Putamen (tissue), 1 donor: ENCODE measurements at regions not wholly inside any gene's neighbourhood (a gene's known extent, or its start where the extent isn't known, plus 50 kb on each side); places are given as distances from the start of the nearest gene placed in this dataset.
"Not testable (repeated sequence)": the region's sequence is repeated elsewhere in the genome, so short reads cannot be mapped to it uniquely, and the experiment has no call there.

Experiments
- DNase-seq: peaks from one replicate; pipeline ENCODE4 v3.0.0-alpha.2; 2016; ENCODE audit warnings: low spot score

DNA sequence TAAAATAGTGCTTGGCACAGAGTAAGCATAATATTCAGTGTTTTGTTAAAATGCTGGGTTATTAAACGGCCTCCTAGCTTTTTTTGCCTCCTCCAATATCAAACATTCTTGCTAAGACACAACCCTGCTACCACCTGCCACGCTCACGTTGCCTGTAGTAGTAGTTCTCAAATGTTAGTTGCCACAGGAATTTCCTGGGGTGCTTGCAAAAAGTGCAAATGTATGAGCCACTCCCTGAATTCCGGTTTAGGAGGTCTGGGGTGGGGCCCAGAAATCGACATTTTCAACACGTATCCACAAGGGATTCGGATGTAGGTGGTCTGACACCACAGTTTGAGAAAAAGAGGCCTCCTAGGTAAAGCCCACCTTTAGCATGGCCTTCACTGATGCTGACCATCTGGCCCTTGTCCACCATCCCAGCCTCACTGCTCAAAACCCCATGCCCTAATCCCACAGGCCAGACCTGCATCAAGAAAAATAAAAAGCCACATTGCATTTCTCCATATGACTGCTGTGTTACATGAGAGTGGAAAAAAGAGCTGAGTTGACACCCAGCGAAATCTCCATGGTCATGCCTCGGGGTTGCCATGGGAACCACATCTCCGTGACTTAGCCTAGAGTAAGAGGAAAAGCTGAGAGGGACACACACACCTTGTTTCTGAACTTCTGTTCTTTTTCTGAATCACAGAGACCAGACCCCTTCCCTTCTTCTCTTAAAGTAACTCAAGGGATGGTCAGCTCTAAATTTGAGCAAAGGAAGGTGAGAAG is 116.4 kb upstream of the HES1 start:
- no peak for DNase-seq

DNA sequence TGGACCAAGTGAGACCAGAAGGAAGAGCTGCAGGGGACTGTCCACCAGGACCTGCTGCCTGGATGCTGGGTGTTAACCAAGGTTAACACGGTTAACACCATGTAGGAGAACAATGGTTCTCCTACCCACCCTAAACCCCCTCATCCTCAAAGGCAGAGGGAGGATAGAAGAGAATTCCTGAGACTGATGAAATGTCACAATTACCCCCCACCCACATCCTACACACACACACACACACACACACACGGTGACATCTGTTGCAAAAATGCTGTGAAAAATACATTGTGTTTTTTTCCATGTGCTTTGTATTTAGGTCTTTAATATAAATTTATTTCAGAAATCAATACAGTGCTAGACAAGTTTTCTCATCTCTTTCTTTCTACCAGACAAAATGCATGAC is 113.9 kb upstream of the HES1 start:
- no peak for DNase-seq

DNA sequence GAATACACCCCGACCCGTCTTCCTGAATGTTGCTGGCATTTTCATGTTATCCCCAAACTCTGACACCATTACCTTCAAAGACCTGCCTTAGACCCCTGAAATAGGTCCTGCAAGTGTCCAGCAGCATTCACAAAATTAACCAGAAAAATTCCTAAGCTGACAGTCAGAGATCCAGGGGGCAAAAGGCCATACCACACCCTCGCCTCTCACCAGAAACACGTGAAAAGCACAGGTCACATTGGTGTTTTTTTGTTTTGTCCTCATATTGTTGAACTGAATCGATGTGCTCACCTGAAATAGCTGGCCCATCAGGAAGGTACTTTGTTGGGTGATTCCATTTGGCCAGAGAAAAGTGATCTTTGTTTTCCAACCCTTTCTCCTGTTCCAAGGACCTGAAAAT is 113.1 kb upstream of the HES1 start:
- no peak for DNase-seq

DNA sequence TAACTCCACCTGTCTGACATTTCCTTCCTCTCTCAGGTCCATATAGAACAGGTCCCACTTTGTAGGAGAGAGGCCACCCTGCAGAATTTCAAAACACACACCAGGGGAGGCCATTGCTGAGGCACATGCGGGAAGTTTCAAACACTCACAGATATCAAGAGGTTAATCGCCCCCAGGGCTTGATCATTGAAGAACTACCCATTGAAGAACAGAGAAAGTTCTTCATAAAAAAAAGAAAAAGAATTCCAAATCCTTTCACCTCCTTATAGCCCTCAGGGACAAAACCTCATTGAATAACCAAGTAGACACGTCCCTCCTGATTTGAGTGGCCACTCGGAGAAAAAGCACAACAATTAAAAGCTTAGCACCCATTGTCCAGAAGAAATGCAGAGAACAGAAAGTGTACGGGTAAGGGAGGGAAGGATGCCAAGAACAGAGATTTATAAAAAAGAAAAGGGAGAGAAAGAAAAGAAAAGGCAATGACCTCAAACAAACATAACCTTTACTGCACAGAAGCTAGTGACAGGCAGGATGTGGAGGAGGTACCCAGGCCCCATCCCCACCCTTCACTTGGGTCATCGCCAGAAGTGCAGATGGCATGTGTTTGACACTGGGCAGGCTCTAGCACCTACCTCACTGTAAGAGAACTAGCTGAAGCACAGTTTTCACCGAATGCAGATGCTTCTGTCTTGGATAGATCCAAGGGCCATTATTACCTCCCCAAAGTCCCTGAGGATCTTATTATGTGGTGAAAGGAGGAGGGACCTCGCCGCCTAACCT is 112.3 kb upstream of the HES1 start:
- no peak for DNase-seq

DNA sequence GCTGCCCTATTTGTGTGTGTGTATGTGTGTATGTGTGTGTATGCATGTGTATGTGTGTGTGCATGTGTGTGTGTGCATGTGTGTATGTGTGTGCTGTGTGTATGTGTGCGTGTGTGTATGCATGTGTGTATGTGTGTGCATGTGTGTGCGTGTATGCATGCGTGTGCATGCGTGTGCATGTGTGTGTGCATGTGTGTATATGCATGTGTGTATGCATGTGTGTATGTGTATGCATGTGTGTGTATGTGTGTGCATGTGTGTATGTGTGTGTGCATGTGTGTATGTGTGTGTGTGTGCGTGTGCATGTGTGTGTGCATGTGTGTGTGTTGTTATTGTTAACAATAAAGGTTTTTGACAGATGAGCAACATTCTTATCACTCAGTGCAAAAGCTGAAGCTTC is 110.8 kb upstream of the HES1 start:
- DNase-seq: no peak

DNA sequence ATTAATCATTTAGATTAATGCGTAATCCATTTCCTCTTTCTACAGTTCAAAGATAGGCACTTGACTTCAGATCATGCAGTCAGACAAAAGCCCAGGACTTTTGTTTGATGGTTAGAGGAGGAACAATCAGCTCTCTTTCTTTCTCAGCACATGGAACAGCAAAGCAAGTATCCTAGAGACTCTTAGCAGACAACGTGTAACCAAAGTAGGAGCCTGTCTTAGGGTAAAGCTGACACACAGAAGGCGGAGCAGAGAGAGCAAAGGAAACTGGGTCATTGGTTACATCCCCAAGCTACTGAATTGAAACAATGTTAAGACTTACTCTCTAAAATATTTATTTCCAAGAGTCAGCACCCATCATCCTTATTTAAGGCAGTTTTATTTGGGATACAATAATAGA is 110.0 kb upstream of the HES1 start:
- no peak for DNase-seq

DNA sequence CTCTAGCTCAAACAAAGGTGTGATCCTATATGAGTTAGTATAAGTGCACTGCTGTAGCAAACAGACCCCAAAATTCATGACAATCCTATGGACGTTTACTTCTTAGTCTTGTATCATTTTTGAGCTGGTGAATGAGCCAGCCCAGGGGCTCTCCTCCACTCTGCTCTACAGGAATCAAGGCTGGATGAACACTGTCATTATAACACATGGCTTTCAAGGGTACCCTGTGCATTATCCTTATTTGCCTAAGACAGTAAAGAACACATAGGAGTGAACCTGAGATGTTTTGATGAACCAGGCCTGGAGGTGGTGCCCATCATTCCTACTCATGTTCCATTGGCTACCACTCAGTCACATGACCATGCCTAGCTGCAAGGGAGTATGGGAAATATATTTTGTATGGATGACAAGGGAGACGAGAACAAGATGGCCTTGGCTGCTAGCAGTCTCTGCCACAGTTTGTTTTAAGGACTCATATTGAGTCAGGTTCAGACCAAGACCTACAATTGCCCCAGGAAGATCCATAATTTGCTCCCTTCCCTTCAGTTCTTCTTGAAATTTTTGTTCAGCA is 107.4 kb upstream of the HES1 start:
- DNase-seq: no peak

DNA sequence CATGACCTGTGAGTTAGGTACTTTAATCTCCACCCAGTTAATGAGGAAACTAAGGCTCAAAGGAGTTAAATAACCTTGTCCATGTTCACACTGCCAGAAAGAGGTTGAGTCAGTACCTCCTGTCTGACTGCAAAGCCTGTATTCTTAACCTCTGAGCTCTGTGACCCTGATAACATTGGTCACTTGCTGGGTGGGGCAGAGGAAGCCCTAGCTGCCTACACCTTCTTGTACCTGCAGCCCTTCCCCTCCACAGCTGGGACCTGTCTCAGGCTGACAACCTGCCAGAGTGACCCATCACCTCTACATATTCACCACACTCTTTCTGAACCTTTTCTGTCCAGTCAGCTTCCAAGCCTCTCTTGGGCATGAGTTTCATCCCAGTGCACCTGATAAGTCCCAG is 106.1 kb upstream of the HES1 start:
- no peak for DNase-seq

DNA sequence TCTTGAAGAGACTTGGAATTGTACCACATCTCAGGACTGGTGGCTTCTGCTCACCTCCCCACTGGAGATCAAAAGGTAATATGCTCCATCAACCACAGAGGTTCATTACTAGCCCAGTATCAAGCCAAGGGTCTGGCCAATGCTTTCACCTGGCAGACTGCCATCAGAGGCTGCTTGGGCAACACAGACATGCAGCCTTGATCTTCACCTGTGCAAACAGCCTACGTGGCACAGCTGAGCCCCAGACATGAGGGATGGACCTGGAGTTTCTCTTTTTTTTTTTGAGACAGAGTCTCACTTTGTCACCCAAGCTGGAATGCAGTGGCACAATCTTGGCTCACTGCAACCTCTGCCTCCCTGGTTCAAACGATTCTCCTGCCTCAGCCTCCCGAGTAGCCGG is 105.6 kb upstream of the HES1 start:
- no peak for DNase-seq

DNA sequence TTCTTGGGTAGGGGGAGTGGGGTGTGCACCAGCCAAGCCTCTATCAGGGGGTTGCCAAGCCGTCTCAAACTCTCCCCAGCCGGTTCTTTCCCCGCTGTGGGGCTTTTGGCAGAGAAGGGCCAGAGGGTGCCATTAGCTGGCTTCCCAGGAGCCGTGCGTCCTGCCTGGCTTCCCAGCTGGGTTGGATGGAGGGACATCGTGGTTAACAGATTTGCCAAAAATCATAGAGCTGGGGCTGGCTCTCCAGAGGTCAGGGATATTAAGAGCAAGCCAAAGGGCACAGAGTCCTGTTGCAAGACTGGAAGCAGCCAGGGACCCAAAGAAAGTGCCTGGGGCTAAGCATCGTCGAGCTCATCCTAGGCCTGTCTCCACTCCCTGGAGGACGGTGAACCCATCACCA is 104.6 kb upstream of the HES1 start:
- no peak for DNase-seq

DNA sequence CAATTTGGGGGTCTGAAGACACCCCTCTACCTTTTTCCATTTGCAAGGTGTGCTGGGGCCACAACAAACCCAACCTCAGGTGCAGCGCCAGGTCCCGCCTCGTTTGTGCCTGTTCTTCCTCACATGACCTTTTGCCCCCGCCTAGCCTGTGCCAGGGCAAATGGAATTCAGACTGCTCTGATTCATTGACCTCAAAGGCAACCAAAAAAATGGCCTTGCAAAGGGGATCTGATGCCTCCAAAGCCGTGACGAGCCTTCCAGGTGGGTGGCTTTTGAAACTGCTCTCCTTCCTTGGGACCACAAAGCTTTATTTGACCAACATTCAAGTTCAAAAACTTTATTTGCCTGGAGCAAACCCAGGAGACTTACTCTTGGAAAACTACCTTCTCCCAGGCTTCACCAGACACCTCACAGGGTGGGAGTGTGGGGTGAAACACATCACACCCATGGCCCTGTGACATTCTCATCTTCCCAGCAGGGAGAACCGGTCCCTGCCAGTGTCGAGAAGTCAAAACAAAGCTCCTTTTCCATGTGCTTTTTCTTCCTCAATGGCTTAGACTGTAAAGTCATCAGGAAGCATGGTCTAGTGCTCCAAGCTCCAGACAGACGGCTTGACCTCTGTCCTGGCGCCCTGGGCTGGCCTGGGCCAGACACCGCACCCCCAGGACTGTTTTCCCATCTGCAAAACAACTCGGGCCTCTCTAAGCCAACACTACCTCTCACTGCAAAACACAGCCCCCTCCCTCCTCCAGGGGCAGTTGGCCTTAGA is 103.9 kb upstream of the HES1 start:
- DNase-seq: no peak

DNA sequence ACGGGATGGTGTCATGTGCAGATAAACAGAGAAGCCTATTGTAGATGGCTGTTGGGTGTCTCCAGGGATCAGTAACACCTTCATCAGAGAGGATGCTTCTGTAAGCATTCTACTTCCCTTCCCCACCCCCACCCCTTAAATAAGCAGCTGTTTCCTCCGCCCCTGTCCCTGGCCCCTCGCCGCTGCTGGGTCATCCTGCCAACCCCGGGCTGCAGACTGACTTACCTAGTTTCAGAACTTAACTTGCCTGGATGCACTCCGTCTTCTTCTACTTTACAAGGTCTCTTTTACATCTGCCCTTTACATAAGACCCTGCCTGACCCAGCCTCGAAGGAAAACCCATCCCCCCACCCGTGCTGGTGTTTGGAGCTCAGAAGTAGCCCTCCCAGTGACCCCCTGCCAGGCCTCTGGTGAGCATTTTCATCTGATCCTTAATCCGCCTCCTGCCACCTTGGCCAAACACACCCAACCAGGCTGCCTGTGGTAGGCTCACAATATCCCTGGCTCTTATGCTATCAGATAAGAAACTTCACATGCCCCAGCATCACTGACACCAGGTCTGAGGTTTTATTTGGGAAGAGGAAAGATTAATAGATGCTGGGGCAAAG is 103.0 kb upstream of the HES1 start:
- no peak for DNase-seq

DNA sequence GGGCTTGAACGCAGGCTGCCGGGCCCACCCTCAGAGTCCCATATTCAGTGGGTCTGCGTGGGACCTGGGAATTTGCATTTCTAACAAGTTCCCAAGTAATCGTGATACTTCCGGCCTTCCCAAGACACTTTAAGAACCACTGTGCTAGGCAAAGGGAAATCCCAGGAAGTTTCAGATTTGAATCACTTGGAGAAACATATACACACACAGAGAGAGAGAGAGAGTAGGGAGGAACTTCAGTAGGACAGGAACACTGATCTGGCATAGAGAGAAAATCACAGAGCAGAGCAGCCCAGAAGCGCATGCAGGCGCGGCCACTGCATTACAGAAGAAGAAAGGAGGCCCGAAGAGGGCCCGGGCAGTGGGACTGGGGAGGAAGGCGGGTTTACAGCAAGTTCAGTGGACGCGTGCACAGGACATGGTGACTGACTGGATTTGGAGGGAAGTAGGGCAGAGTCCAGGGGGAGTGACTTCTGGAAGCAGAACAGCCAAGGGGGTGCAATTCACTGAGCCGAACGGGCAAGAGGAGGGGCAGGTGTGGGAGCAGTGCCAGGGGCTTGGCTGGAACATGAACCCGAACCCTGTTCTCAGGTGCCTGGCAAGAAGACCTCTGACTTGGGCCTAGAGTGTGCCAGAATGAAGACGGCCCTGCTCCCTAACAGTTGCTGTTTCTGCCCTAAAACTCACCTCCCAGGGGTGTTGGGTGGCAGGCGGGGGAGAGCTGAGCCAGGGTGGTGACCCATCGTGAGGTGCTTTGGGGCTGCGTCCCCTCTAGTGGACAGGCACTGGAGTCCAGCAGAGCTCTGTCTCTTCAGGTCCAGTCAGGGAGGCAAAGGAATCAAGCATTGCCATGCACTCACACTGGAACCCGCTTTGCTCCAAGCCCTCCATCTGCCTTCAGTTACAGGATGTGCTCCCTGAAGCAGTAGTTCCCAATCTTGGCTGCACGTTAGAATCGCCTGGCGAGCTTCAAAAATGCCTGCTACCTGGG is 101.3 kb upstream of the HES1 start:
- no peak for DNase-seq

DNA sequence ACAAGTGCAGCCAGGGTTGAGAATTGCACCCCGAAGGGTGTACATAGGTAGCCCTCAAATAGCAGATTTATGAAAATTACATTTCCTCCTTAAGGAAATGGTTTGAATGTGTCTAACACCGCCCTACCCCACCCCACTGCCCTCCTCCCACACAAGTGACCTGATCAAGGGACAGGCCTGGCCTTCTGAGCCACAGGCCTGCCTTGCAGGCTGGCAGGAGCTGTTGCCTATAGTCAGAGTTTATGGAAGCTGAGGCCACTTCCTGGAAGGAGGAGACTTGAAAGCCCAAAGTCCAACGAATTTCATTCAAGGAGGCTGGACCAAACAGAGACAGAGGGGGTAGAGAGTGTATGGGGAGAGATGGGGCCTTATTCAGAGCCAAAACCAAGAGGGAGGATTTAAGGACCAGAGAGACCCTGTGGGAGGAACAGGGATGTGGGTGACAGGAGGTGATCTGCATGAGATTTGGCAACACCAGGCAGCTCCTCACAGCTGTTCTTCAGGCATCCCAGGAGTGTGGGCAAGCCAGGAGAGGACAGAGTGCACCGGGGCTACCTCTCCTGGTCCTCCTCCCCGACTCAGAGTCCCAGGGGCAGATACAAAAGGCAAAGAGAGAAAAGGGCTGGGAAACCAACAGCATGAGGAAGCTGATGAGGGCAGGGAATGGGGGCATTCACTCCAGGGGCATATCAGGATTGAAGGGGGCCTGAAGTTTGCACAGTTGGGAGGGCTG is 100.4 kb upstream of the HES1 start:
- DNase-seq: no peak

DNA sequence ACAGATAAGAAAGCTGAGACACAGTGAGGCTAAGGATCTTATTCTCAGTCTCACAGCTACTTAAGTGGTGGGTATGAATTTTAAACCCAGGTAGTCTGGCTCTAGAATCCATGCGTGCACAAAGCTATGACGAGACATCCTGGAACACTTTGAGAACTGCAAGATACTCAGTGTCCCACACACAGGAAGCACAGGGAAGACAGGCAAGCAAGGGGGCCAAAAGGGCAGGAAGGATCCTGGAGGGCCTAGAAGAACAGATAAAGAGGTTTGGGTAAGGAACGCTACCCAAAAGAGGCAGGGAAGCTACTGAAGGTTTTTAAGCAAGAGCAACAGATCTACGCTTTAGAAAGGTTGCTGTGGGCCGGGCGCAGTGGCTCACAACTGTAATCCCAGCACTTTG is 99.1 kb upstream of the HES1 start:
- DNase-seq: no peak

DNA sequence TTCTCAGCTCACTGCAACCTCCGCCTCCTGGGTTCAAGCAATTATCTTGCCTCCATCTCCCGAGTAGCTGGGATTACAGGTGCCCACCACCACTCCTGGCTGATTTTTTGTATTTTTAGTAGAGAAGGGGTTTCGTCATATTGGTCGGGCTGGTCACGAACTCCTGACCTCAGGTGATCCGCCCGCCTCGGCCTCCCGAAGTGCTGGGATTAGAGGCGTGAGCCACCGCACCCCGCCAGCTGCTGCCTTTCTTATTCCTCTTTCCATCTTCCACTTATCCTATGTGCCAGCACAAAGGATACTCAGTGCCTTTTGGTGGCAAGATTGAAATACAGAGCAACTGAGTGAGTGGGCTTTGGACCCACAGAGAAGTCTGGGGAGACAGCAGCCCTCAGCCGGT is 97.6 kb upstream of the HES1 start:
- not testable (repeated sequence) for DNase-seq

DNA sequence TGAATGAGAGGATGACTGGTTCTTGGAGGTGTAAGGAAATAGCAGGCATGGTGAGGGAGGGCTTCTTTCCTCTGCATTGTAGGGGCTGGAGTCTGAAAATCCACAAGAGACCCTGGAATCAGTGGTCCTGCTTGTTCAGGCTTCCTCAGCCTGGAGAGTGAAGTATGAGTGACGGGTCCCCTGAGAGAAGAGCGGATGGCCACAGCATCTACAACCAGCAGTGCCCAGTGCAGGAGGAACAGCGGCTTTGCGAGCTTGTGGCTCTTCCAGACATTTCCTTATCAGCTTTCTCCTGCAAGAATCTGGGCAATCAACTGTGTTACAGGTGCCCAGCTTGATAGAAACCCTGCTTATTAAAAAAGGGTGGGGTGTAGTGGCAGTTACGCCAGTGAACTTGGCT is 97.0 kb upstream of the HES1 start:
- DNase-seq: no peak

DNA sequence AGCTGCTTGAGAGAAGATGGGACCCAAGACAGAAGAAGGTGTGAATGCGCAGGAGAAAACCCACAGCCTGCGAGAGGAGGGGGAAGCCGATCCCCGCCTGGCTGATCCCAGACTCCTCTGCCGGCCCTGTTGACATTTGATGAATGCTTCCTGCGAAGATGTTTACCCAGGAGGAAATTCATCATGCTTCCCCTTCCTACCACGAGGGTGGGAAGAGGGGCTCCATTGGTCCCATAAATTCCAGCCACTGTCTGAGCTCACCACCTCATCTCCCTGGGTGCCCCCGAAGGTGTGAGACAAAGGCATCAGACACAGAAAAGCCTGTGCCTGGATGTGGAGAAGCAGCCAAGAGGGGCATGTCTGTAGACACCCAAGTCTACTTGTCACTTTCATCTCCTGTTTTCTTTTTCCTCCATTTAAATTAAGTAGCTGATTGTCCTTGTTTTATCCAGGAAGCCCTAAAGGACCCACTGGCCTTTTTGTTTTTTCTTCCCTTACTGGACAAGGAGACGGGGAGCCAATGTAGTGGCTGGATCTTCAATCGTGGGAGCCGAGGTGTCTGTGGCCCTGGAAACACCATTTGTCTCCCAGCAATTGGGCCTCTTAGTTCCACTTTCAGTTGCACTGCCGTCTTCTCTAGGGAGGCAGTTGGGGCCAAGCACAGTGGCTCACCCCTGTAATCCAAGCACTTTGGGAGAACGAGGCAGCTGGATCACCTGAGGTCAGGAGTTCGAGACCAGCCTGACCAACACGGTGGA is 95.3 kb upstream of the HES1 start:
- DNase-seq: no peak

DNA sequence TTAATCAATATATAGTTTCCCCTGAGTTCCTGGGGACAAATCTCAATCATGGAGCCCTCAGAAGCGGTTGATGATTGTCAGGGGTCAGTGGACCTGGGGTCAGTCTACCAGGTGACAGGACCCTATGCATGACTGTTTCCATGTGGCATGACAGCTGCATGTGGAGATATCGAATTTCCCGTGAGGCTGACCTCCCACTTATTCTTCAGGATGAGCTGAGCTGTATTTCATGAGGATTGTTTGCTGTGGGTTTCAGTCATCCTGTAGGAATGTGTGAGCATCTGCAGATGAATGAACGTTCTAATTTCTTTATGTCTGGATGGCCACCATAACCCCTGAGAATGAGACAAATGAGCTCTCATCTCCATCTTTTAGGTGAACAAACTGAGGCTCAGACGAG is 93.0 kb upstream of the HES1 start:
- no peak for DNase-seq

DNA sequence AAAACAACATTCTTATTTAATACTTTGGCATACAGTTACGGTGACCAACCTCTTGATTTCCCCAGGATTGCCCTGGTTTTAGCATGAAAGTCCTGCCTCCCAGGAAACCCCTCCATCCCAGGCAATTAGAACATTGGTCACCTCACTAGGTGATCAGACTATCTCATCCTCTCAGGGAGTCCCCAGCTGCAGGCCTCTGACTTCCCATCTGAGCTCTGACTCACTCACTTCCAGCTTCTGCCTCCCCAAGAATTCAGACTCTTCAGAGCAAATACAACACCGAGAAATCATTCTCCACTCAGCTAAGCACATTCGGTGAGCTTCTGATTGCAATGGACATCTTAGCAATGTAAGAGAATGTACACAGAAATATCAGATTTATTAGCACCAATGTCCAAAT is 92.4 kb upstream of the HES1 start:
- DNase-seq: no peak
